ENCODE measurements at regions not wholly inside any gene's neighbourhood (a gene's known extent, or its start where the extent isn't known, plus 50 kb on each side); places are given as distances from the start of the nearest gene placed in this dataset.

- ChIA-PET POLR2A (no interaction called here), CTCF (ENCODE audit: low intra/inter-chr PET ratio, low total read pairs) (no interaction called here)
- DNase-seq (ENCODE audit: low spot score) (no peak), FAIRE-seq (no peak), ATAC-seq (no peak)
- no peak overlapping the region for H3K4me3 ChIP-seq (replicated peaks in 1 of 3; ENCODE audit: insufficient read depth in 1 of 3, low read depth in 2 of 3, low read length in 3 of 3)
- intact Hi-C loops (cut with micrococcal nuclease; ENCODE audit: unreplicated experiment) = no loop called here
- H3K27ac ChIP-seq (ENCODE audit: extremely low read length, insufficient read depth, low read length) = no peak overlapping the region
- H3K9me3 ChIP-seq (ENCODE audit: low read length) = peaks cover 86% of the 10 kb centered on the region
- 0% methylated on average over 2 of the region's 2 CpGs for WGBS (ENCODE audit: low lambda C conversion rate)
- no peaks in the 10 kb centered on the region for H3K36me3 ChIP-seq (replicated peaks in 1 of 2; ENCODE audit: control insufficient read depth in 1 of 2, insufficient read depth in 2 of 2, low read length in 2 of 2)
- no peak overlapping the region for H2AFZ ChIP-seq (ENCODE audit: low read length)
- in situ Hi-C loops (cut with HindIII; ENCODE audit: extremely low pct_ligation_motif_present, low pct_unique_long_range_greater_than_20kb) = no loop called here
- H3K79me2 ChIP-seq (ENCODE audit: insufficient read depth, low read length) = no peaks in the 10 kb centered on the region
- no TSS peak for BruUV-seq (replicated peaks)
- H3K4me2 ChIP-seq (ENCODE audit: low read depth, low read length) = no peak overlapping the region
- H3K27me3 ChIP-seq (ENCODE audit: control insufficient read depth in 1 of 2, insufficient read depth in 2 of 2, low read length in 2 of 2) = no peaks in the 10 kb centered on the region
- no peaks in the 10 kb centered on the region for H3K4me1 ChIP-seq (ENCODE audit: insufficient read depth, low read length)
- no peak for TF ChIP-seq DNMT1 (CRISPR knock-in tag; IDR thresholded peaks at IDR 0.05)
- no peak for TF ChIP-seq RBM39 (IDR thresholded peaks at IDR 0.05; ENCODE audit: low read depth, low read length, poor library complexity, severe bottlenecking)
- no peak for TF ChIP-seq HNF1B (CRISPR knock-in tag; IDR thresholded peaks at IDR 0.05)
- no peak for TF ChIP-seq ZBTB33 (CRISPR knock-in tag; IDR thresholded peaks at IDR 0.05)
- no peak for TF ChIP-seq ZNF430 (CRISPR knock-in tag; IDR thresholded peaks at IDR 0.05)
- no peak for TF ChIP-seq FOXK1 (CRISPR knock-in tag; IDR thresholded peaks at IDR 0.05; ENCODE audit: borderline replicate concordance, low read depth)
- no peak for TF ChIP-seq MXD1 (CRISPR knock-in tag; IDR thresholded peaks at IDR 0.05)
- no peak for TF ChIP-seq ZNF772 (CRISPR knock-in tag; IDR thresholded peaks at IDR 0.05)
- no peak for TF ChIP-seq PCBP1 (IDR thresholded peaks at IDR 0.05; ENCODE audit: borderline replicate concordance, low read depth, low read length)
- TF ChIP-seq RFX1 (IDR thresholded peaks at IDR 0.05) = no peak
- TF ChIP-seq NCOA2 (CRISPR knock-in tag; IDR thresholded peaks at IDR 0.05) = no peak
- no peak for TF ChIP-seq IRF1 (CRISPR knock-in tag; IDR thresholded peaks at IDR 0.05; ENCODE audit: low read depth)
- no peaks in the 10 kb centered on the region for H4K20me1 ChIP-seq (ENCODE audit: insufficient read depth, low read length)
- H3K9ac ChIP-seq (ENCODE audit: insufficient read depth, low read depth, low read length) = no peak overlapping the region
These were observed 203.1 kb upstream of the SEMA6D start for GRCh38 chr15:47514200-47514652.
